IMR-90 (cell line): ENCODE measurements at regions not wholly inside any gene's neighbourhood (a gene's known extent, or its start where the extent isn't known, plus 50 kb on each side); places are given as distances from the start of the nearest gene placed in this dataset.

ENCODE experiments used
- ATAC-seq: fragments of 200-7000 bp; cut with Tn5 transposase; 2 replicates; pipeline ENCODE4 v1.9.1; 2020; ENCODE audit warnings: low read depth, mild to moderate bottlenecking, moderate library complexity
- BruUV-seq: library from RNA; stranded (reverse); fragments of 400-500 nt; replicated peaks from 2 replicates; lab custom pipeline; 2021; lab: Mats Ljungman, UMichigan
- CTCF ChIA-PET: fragments of 300-600 bp; formaldehyde crosslinking; extraction: SDS; loops from one replicate; lab custom pipeline; 2021; ENCODE audit warnings: antibody characterized with exemption; lab: Yijun Ruan, JAX
- POLR2A ChIA-PET: fragments of 300-600 bp; sonication (Branson Sonifier 250); formaldehyde crosslinking; loops from one replicate; lab custom pipeline; 2022; ENCODE audit warnings: antibody characterized with exemption; ENCODE audit not compliant: unreplicated experiment; lab: Charles Lee
- DNase-seq: peaks from one replicate; pipeline ENCODE4 v3.0.0; 2013
- H2AFZ ChIP-seq: replicated peaks from 2 replicates; pipeline ENCODE3; 2013; ENCODE audit warnings: low read length, mild to moderate bottlenecking; ENCODE audit not compliant: poor library complexity
- H2AK5ac ChIP-seq: 2 replicates; pipeline ENCODE4 v1.6.1; 2013; ENCODE audit warnings: low read depth, low read length, inconsistent platforms
- H2AK9ac ChIP-seq: replicated peaks from 2 replicates; pipeline ENCODE3; 2013; ENCODE audit warnings: mild to moderate bottlenecking, low read depth, low read length, moderate library complexity; ENCODE audit not compliant: poor library complexity
- H2BK120ac ChIP-seq: 2 replicates; pipeline ENCODE4 v1.6.1; 2013; ENCODE audit warnings: low read depth, low read length, inconsistent platforms
- H2BK15ac ChIP-seq: 3 replicates; pipeline ENCODE4 v1.6.1; 2013; ENCODE audit warnings: low read depth, low read length, inconsistent platforms
- H2BK20ac ChIP-seq: 2 replicates; pipeline ENCODE4 v1.6.1; 2013; ENCODE audit warnings: low read depth, mild to moderate bottlenecking, inconsistent platforms, low read length, moderate library complexity
- H2BK5ac ChIP-seq: 2 replicates; pipeline ENCODE4 v1.6.1; 2013; ENCODE audit warnings: mild to moderate bottlenecking, low read depth, low read length, inconsistent platforms; ENCODE audit not compliant: poor library complexity, severe bottlenecking
- H3K14ac ChIP-seq: replicated peaks from 2 replicates; pipeline ENCODE4 v1.6.1; 2013; ENCODE audit warnings: low read depth, low read length, inconsistent platforms
- H3K18ac ChIP-seq: 2 replicates; pipeline ENCODE4 v1.6.1; 2013; ENCODE audit warnings: low read depth, low read length, control low read depth
- H3K23ac ChIP-seq: 2 replicates; pipeline ENCODE4 v1.6.1; 2013; ENCODE audit warnings: low read depth, low read length, inconsistent platforms
- H3K27ac ChIP-seq: 2 replicates; pipeline ENCODE4 v1.5.1; 2013; ENCODE audit warnings: mild to moderate bottlenecking, control low read depth, low read length; ENCODE audit not compliant: insufficient read depth
- H3K27me3 ChIP-seq: 2 replicates; pipeline ENCODE4 v1.6.1; 2013; ENCODE audit warnings: low read length; ENCODE audit not compliant: control insufficient read depth, insufficient read depth
- H3K36me3 ChIP-seq: 2 replicates; pipeline ENCODE4 v1.6.1; 2013; ENCODE audit warnings: low read length, mixed read lengths; ENCODE audit not compliant: control insufficient read depth, insufficient read depth
- H3K4ac ChIP-seq: 2 replicates; pipeline ENCODE4 v1.6.1; 2013; ENCODE audit warnings: low read depth, low read length, inconsistent platforms
- H3K4me1 ChIP-seq: 2 replicates; pipeline ENCODE4 v1.6.1; 2013; ENCODE audit warnings: low read length, mixed read lengths; ENCODE audit not compliant: control insufficient read depth, insufficient read depth
- H3K4me2 ChIP-seq: 2 replicates; pipeline ENCODE4 v1.6.1; 2013; ENCODE audit warnings: low read depth, mild to moderate bottlenecking, control low read depth, low read length, moderate library complexity
- H3K4me3 ChIP-seq: 2 replicates; pipeline ENCODE4 v1.5.1; 2013; ENCODE audit warnings: low read depth, mild to moderate bottlenecking, control low read depth, low read length, moderate library complexity; ENCODE audit not compliant: insufficient read depth
- H3K56ac ChIP-seq: 2 replicates; pipeline ENCODE4 v1.6.1; 2013; ENCODE audit warnings: low read length, inconsistent platforms; ENCODE audit not compliant: insufficient read depth; ENCODE audit errors: extremely low read depth
- H3K79me1 ChIP-seq, 2 experiments: 2 replicates each; pipeline ENCODE4 v1.6.1; 2013; ENCODE audit warnings: low read length in 2 of 2, inconsistent platforms in 1 of 2, low read depth in 1 of 2
- H3K9ac ChIP-seq: 2 replicates; pipeline ENCODE4 v1.6.1; 2013; ENCODE audit warnings: low read depth, low read length, control low read depth
- H3K9me1 ChIP-seq: 2 replicates; pipeline ENCODE4 v1.6.1; 2013; ENCODE audit warnings: low read length, inconsistent platforms; ENCODE audit not compliant: insufficient read depth
- H3K9me3 ChIP-seq: 2 replicates; pipeline ENCODE4 v1.6.1; 2013; ENCODE audit warnings: low read length; ENCODE audit not compliant: control insufficient read depth, insufficient read depth
- H4K20me1 ChIP-seq: 2 replicates; pipeline ENCODE4 v1.6.1; 2013; ENCODE audit warnings: low read length, inconsistent platforms; ENCODE audit not compliant: insufficient read depth
- H4K5ac ChIP-seq: 2 replicates; pipeline ENCODE4 v1.6.1; 2013; ENCODE audit warnings: mild to moderate bottlenecking, low read depth, low read length, control low read depth
- H4K8ac ChIP-seq, 2 experiments: 2 replicates each; pipeline ENCODE4 v1.6.1; 2013; ENCODE audit warnings: low read depth in 2 of 2, low read length in 2 of 2, control low read depth in 1 of 2, inconsistent platforms in 1 of 2
- H4K91ac ChIP-seq: 2 replicates; pipeline ENCODE4 v1.6.1; 2013; ENCODE audit warnings: low read depth, low read length, inconsistent platforms; ENCODE audit not compliant: insufficient read depth
- BHLHE40 ChIP-seq: fragments of 150-350 bp; IDR thresholded peaks from 2 replicates; pipeline ENCODE4 v1.6.1; 2016; ENCODE audit warnings: mild to moderate bottlenecking, low read depth, low read length
- CEBPB ChIP-seq: IDR thresholded peaks from 2 replicates; pipeline ENCODE4 v1.6.1; 2012; ENCODE audit warnings: low read depth, low read length, improper control_type of control experiment
- CHD1 ChIP-seq: IDR thresholded peaks from 2 replicates; pipeline ENCODE4 v1.6.1; 2012; ENCODE audit warnings: low read depth, low read length, improper control_type of control experiment
- FOS ChIP-seq: fragments of 150-350 bp; IDR thresholded peaks from 2 replicates; pipeline ENCODE4 v1.6.1; 2016; ENCODE audit warnings: low read depth, low read length
- MAFK ChIP-seq: IDR thresholded peaks from 2 replicates; pipeline ENCODE4 v1.6.1; 2012; ENCODE audit warnings: low read depth, low read length, improper control_type of control experiment
- MXI1 ChIP-seq: IDR thresholded peaks from 2 replicates; pipeline ENCODE4 v1.6.1; 2012; ENCODE audit warnings: low read depth, mild to moderate bottlenecking, low read length, moderate library complexity, borderline replicate concordance
- NFE2L2 ChIP-seq: fragments of 150-350 bp; IDR thresholded peaks from 2 replicates; pipeline ENCODE4 v1.6.1; 2016; ENCODE audit warnings: low read depth, mild to moderate bottlenecking, low read length
- POLR2A ChIP-seq: IDR thresholded peaks from 2 replicates; pipeline ENCODE4 v1.6.1; 2012; ENCODE audit warnings: mild to moderate bottlenecking, low read depth, low read length
- RAD21 ChIP-seq: IDR thresholded peaks from 2 replicates; pipeline ENCODE4 v1.6.1; 2012; ENCODE audit warnings: low read length, improper control_type of control experiment
- RCOR1 ChIP-seq: IDR thresholded peaks from 2 replicates; pipeline ENCODE4 v1.6.1; 2012; ENCODE audit warnings: mild to moderate bottlenecking, low read length, improper control_type of control experiment; ENCODE audit not compliant: insufficient replicate concordance
- RFX5 ChIP-seq: IDR thresholded peaks from 2 replicates; pipeline ENCODE4 v1.8.0; 2012; ENCODE audit warnings: low read depth, mild to moderate bottlenecking, low read length, moderate library complexity
- SMC3 ChIP-seq: fragments of 150-350 bp; IDR thresholded peaks from 2 replicates; pipeline ENCODE4 v1.6.1; 2016; ENCODE audit warnings: low read depth, mild to moderate bottlenecking, antibody characterized with exemption, low read length, moderate library complexity
- WGBS, 2 experiments: methylation state at CpG; one replicate each; pipeline versions ENCODE4 v1.1.5 to v1.1.7; 2013; ENCODE audit warnings: missing lambda C conversion rate in 2 of 2; ENCODE audit not compliant: insufficient read length in 1 of 2; ENCODE audit errors: extremely low coverage in 2 of 2; 5-methylcytosine and 5-hydroxymethylcytosine counted together
- dilution Hi-C: fragments of 300-500 bp; cut with HindIII; formaldehyde crosslinking; loops from one replicate; pipeline ENCODE4 v1.14.3; 2018; ENCODE audit warnings: low sequenced_read_pairs; ENCODE audit not compliant: unreplicated experiment
- in situ Hi-C: fragments of 300-500 bp; cut with MboI; formaldehyde crosslinking; loops from 3 replicates; pipeline ENCODE4 v1.14.3; 2019; ENCODE audit warnings: low sequenced_read_pairs, inconsistent platforms, mixed read lengths
- intact Hi-C: fragments of 100-400 bp; cut with micrococcal nuclease; formaldehyde crosslinking; loops from 2 replicates; pipeline ENCODE4 v1.10.0; 2022
- TF ChIP-seq, protein P1 (sequence below): conservative IDR thresholded peaks from 2 replicates; pipeline ENCODE4 v1.5.1; 2012; ENCODE audit warnings: mild to moderate bottlenecking, low read depth, low read length, improper control_type of control experiment

DNA sequence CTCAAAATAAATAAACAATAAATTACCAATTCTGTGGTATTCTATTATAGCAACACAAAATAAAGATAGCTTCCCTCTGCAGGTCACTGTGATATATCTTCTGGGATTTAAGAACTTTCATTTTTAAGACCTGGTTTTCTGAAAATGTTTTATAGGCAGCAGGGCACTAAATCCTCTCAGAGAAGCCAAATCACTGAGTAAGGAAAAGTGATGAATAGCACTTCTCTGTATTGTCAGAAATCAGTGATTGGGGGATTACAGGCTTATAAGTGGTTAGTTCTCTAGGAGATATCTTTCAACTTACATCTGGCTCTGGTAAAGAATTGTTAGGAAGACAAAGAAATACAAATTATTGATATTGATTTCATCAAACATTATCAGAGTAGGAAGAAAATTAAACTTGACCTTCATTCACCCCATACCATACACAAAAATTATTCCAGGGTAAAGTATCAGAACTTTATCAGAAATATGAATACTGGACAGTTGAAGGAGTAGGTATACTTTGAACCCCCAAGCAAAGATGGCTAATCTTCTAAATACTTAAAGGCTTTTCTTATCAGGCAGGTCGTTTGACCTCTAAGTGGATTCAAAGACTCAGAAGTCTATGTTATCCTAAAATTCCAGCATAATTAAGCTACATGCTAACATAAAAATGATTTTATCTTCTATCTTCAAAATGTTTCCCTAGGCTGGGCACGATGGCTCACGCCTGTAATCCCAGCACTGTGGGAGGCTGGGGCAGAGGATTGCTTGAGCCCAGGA is 81.6 kb upstream of the USP9X start:
- CTCF ChIA-PET = interaction anchor here (0.6 kb wide), 1 partner anchor 189 kb away, joined by 4 read pairs; no protein-coding TSS in a partner anchor
- dilution Hi-C loops = no loop called here
- Histone ChIP-seq H3K27ac (no peak overlapping the region), H2AK9ac (no peak overlapping the region), H3K9me1 (no peaks in the 10 kb centered on the region), H2BK120ac (no peak overlapping the region), H3K9ac (no peak overlapping the region), H3K4me3 (no peak overlapping the region), H2BK5ac (no peak overlapping the region), H3K56ac (no peak overlapping the region), H2BK20ac (no peak overlapping the region), H4K20me1 (no peaks in the 10 kb centered on the region), H3K4me1 (no peaks in the 10 kb centered on the region), H3K18ac (no peak overlapping the region), H2AK5ac (no peak overlapping the region), H4K91ac (no peak overlapping the region), H3K27me3 (peaks cover 10% of the 10 kb centered on the region; the same call in 1 of the 2 replicates), H3K9me3 (no peaks in the 10 kb centered on the region), H3K23ac (no peak overlapping the region), H2AFZ (no peak overlapping the region), H3K36me3 (no peaks in the 10 kb centered on the region), H3K79me1 (no peaks in the 10 kb centered on the region), H3K14ac (no peak overlapping the region), H4K8ac (no peak overlapping the region), H3K4ac (no peak overlapping the region), H4K5ac (no peak overlapping the region), H2BK15ac (no peak overlapping the region), H3K4me2 (no peak overlapping the region)
- ATAC-seq (no peak), DNase-seq (no peak)
- BruUV-seq = no TSS peak
- POLR2A ChIA-PET = no interaction called here
- TF ChIP-seq FOS (no peak), RAD21 (no peak), RFX5 (no peak), CHD1 (no peak), BHLHE40 (no peak), NFE2L2 (no peak), POLR2A (no peak), RCOR1 (no peak), MAFK (no peak), MXI1 (no peak), CEBPB (no peak), SMC3 (no peak)
- TF ChIP-seq, protein P1, sequence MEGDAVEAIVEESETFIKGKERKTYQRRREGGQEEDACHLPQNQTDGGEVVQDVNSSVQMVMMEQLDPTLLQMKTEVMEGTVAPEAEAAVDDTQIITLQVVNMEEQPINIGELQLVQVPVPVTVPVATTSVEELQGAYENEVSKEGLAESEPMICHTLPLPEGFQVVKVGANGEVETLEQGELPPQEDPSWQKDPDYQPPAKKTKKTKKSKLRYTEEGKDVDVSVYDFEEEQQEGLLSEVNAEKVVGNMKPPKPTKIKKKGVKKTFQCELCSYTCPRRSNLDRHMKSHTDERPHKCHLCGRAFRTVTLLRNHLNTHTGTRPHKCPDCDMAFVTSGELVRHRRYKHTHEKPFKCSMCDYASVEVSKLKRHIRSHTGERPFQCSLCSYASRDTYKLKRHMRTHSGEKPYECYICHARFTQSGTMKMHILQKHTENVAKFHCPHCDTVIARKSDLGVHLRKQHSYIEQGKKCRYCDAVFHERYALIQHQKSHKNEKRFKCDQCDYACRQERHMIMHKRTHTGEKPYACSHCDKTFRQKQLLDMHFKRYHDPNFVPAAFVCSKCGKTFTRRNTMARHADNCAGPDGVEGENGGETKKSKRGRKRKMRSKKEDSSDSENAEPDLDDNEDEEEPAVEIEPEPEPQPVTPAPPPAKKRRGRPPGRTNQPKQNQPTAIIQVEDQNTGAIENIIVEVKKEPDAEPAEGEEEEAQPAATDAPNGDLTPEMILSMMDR = no peak
- WGBS, 2 experiments = 20% methylated on average over 1 of the region's 3 CpGs; no CpG with 5 or more reads in 1 of the 2 experiments
- intact Hi-C loops = no loop called here
- in situ Hi-C loops = no loop called here
